ENCODE measurements at regions not wholly inside any gene's neighbourhood (a gene's known extent, or its start where the extent isn't known, plus 50 kb on each side); places are given as distances from the start of the nearest gene placed in this dataset.

- H3K9me2 ChIP-seq (replicated peaks; ENCODE audit: insufficient read depth, low read length) = no peaks in the 10 kb centered on the region
- H3K4me3 ChIP-seq (ENCODE audit: low read length) = no peak overlapping the region
- no peak overlapping the region for H3K27ac ChIP-seq (ENCODE audit: low read length)
- no peak overlapping the region for H2AFZ ChIP-seq (ENCODE audit: low read length)
- no peak overlapping the region for H3K4me2 ChIP-seq (ENCODE audit: low read depth, low read length)
- H3K27me3 ChIP-seq (replicated peaks; ENCODE audit: insufficient read depth, low read length) = no peaks in the 10 kb centered on the region
- no peak for DNase-seq
- H3K4me1 ChIP-seq (ENCODE audit: low read length) = peaks cover 22% of the 10 kb centered on the region
- H4K20me1 ChIP-seq (ENCODE audit: insufficient read depth, low read length) = no peaks in the 10 kb centered on the region
- H3K79me2 ChIP-seq (ENCODE audit: low read length) = no peaks in the 10 kb centered on the region
- no peaks in the 10 kb centered on the region for H3K9me3 ChIP-seq (replicated peaks; ENCODE audit: insufficient read depth, low read length)
- H3F3A ChIP-seq (ENCODE audit: insufficient read depth, low read length) = peaks cover 12% of the 10 kb centered on the region
- H3K36me3 ChIP-seq (replicated peaks; ENCODE audit: insufficient read depth, low read length) = no peaks in the 10 kb centered on the region
- no peak overlapping the region for H3K9ac ChIP-seq (ENCODE audit: low read length)
- TF ChIP-seq EZH2phosphoT487 (IDR thresholded peaks at IDR 0.05; ENCODE audit: low read length) (no peak), CTCF (IDR thresholded peaks at IDR 0.05; ENCODE audit: low read length) (no peak), EZH2 (optimal IDR thresholded peaks at IDR 0.05; ENCODE audit: low read depth, low read length) (no peak)
Measured at GRCh38 chr5:157917491-157917890, 58.5 kb upstream of the CLINT1 start.

GRCh38 chr5:157915638-157916037, 56.7 kb upstream of the CLINT1 start:
- H4K20me1 ChIP-seq (ENCODE audit: insufficient read depth, low read length) = no peaks in the 10 kb centered on the region
- H3K9me2 ChIP-seq (replicated peaks; ENCODE audit: insufficient read depth, low read length) = no peaks in the 10 kb centered on the region
- H3F3A ChIP-seq (ENCODE audit: insufficient read depth, low read length) = peaks cover 13% of the 10 kb centered on the region
- H3K9ac ChIP-seq (ENCODE audit: low read length) = no peak overlapping the region
- no peak overlapping the region for H3K27ac ChIP-seq (ENCODE audit: low read length)
- no peaks in the 10 kb centered on the region for H3K79me2 ChIP-seq (ENCODE audit: low read length)
- H3K4me2 ChIP-seq (ENCODE audit: low read depth, low read length) = no peak overlapping the region
- H3K4me3 ChIP-seq (ENCODE audit: low read length) = no peak overlapping the region
- H2AFZ ChIP-seq (ENCODE audit: low read length) = no peak overlapping the region
- H3K9me3 ChIP-seq (replicated peaks; ENCODE audit: insufficient read depth, low read length) = no peaks in the 10 kb centered on the region
- no peaks in the 10 kb centered on the region for H3K36me3 ChIP-seq (replicated peaks; ENCODE audit: insufficient read depth, low read length)
- TF ChIP-seq EZH2 (optimal IDR thresholded peaks at IDR 0.05; ENCODE audit: low read depth, low read length) (no peak), EZH2phosphoT487 (IDR thresholded peaks at IDR 0.05; ENCODE audit: low read length) (no peak), CTCF (IDR thresholded peaks at IDR 0.05; ENCODE audit: low read length) (no peak)
- peaks cover 22% of the 10 kb centered on the region for H3K4me1 ChIP-seq (ENCODE audit: low read length)
- no peak for DNase-seq
- no peaks in the 10 kb centered on the region for H3K27me3 ChIP-seq (replicated peaks; ENCODE audit: insufficient read depth, low read length)

- H3K27ac ChIP-seq (ENCODE audit: low read length) = no peak overlapping the region
- no peak for DNase-seq
Measured at GRCh38 chr5:157914151-157914788, 55.3 kb upstream of the CLINT1 start.

More at GRCh38 chr5:157914151-157914788, 55.3 kb upstream of the CLINT1 start:
- Histone ChIP-seq H4K20me1 (ENCODE audit: insufficient read depth, low read length) (no peaks in the 10 kb centered on the region), H3K4me3 (ENCODE audit: low read length) (no peak overlapping the region), H3K36me3 (replicated peaks; ENCODE audit: insufficient read depth, low read length) (no peaks in the 10 kb centered on the region), H3K9me3 (replicated peaks; ENCODE audit: insufficient read depth, low read length) (no peaks in the 10 kb centered on the region), H3K4me2 (ENCODE audit: low read depth, low read length) (no peak overlapping the region), H3K27me3 (replicated peaks; ENCODE audit: insufficient read depth, low read length) (no peaks in the 10 kb centered on the region), H3F3A (ENCODE audit: insufficient read depth, low read length) (peaks cover 13% of the 10 kb centered on the region), H3K4me1 (ENCODE audit: low read length) (peaks cover 22% of the 10 kb centered on the region), H3K9me2 (replicated peaks; ENCODE audit: insufficient read depth, low read length) (no peaks in the 10 kb centered on the region), H3K9ac (ENCODE audit: low read length) (no peak overlapping the region), H3K79me2 (ENCODE audit: low read length) (no peaks in the 10 kb centered on the region), H2AFZ (ENCODE audit: low read length) (no peak overlapping the region)
- no peak for TF ChIP-seq EZH2phosphoT487 (IDR thresholded peaks at IDR 0.05; ENCODE audit: low read length)
- no peak for TF ChIP-seq EZH2 (optimal IDR thresholded peaks at IDR 0.05; ENCODE audit: low read depth, low read length)
- no peak for TF ChIP-seq CTCF (IDR thresholded peaks at IDR 0.05; ENCODE audit: low read length)

All from MM.1S (cell line).